Spleen (tissue), 7 donors: ENCODE measurements at regions not wholly inside any gene's neighbourhood (a gene's known extent, or its start where the extent isn't known, plus 50 kb on each side); places are given as distances from the start of the nearest gene placed in this dataset.

Source experiments
- CTCF ChIP-seq, 11 experiments: fragments of 200-600 bp in 7 of 11; fragments of 450-650 bp in 4 of 11; sonication (generic) in 4 of 11; IDR thresholded peaks in 8 of 11; conservative IDR thresholded peaks in 3 of 11; 1 replicate in 7 of 11; 2 replicates in 4 of 11; pipeline versions ENCODE4 v1.4.0 to v1.8.0; 2016 to 2021; ENCODE audit warnings: antibody characterized with exemption in 11 of 11, inconsistent platforms in 4 of 11, mild to moderate bottlenecking in 1 of 11
- POLR2A ChIP-seq, 3 donors: fragments of 450-650 bp; IDR thresholded peaks; one replicate each; pipeline ENCODE4 v1.5.1; 2017; ENCODE audit warnings: antibody characterized with exemption in 3 of 3, mild to moderate bottlenecking in 1 of 3
- POLR2AphosphoS5 ChIP-seq, 3 donors: sonication (generic); formaldehyde crosslinking; IDR thresholded peaks; one replicate each; pipeline ENCODE4 v1.5.1; 2017; ENCODE audit warnings: antibody characterized with exemption in 3 of 3
- donor health status: DM: no; HTN: no; CAD: no; lungs with moderate emphysema.
- donor health status: DM: no; HTN: no; CAD: no.
- donor health status: DM: no; HTN: no; CAD: no.

GRCh38 chr5:101271945-101272344 is 368.9 kb upstream of the ST8SIA4 start:
- no peak for TF ChIP-seq CTCF (IDR thresholded peaks at IDR 0.05 in 8 of 11, conservative IDR thresholded peaks at IDR 0.05 in 3 of 11)
- TF ChIP-seq POLR2AphosphoS5 (IDR thresholded peaks at IDR 0.05): no peak
- no peak for TF ChIP-seq POLR2A (IDR thresholded peaks at IDR 0.05)
